GM18502 (cell line): ENCODE measurements at regions not wholly inside any gene's neighbourhood (a gene's known extent, or its start where the extent isn't known, plus 50 kb on each side); places are given as distances from the start of the nearest gene placed in this dataset.

Experiments used
- ATAC-seq: cut with Tn5 transposase; IDR thresholded peaks from one replicate; pipeline ENCODE4 v1.9.1; 2021; ENCODE audit warnings: mild to moderate bottlenecking; ENCODE audit not compliant: unreplicated experiment, poor library complexity

- ATAC-seq = no peak
Measured at GRCh38 chr17:74024871-74025531, 178.5 kb upstream of the RPL38 start.

GRCh38 chr17:74027444-74027843 lies 176.0 kb upstream of the RPL38 start:
- no peak for ATAC-seq

- ATAC-seq = no peak
Measured at GRCh38 chr17:74028354-74029116, 174.9 kb upstream of the RPL38 start.

GRCh38 chr17:74031316-74032090 lies 172.0 kb upstream of the RPL38 start:
- no peak for ATAC-seq

- no peak for ATAC-seq
Measured at GRCh38 chr17:74032222-74032621, 171.3 kb upstream of the RPL38 start.

- ATAC-seq = no peak
Measured at GRCh38 chr17:74037320-74037719, 166.2 kb upstream of the RPL38 start.

GRCh38 chr17:74040291-74040690 lies 163.2 kb upstream of the RPL38 start:
- no peak for ATAC-seq

GRCh38 chr17:74040729-74041128 lies 162.7 kb upstream of the RPL38 start:
- no peak for ATAC-seq

GRCh38 chr17:74041869-74042640 lies 161.4 kb upstream of the RPL38 start:
- ATAC-seq = no peak

- no peak for ATAC-seq
Measured at GRCh38 chr17:74042744-74043486, 160.6 kb upstream of the RPL38 start.

- ATAC-seq = no peak
Measured at GRCh38 chr17:74043976-74044375, 159.5 kb upstream of the RPL38 start.

- no peak for ATAC-seq
Measured at GRCh38 chr17:74045608-74046280, 157.7 kb upstream of the RPL38 start.

GRCh38 chr17:74049167-74049966 lies 154.1 kb upstream of the RPL38 start:
- no peak for ATAC-seq

- ATAC-seq = no peak
Measured at GRCh38 chr17:74049967-74050458, 153.5 kb upstream of the RPL38 start.

- ATAC-seq = no peak
Measured at GRCh38 chr17:74051348-74051747, 152.1 kb upstream of the RPL38 start.

GRCh38 chr17:74052993-74053711 lies 150.3 kb upstream of the RPL38 start:
- ATAC-seq = no peak

- no peak for ATAC-seq
Measured at GRCh38 chr17:74053712-74054078, 149.8 kb upstream of the RPL38 start.

- no peak for ATAC-seq
Measured at GRCh38 chr17:74054249-74054648, 149.2 kb upstream of the RPL38 start.
